ENCODE measurements at regions not wholly inside any gene's neighbourhood (a gene's known extent, or its start where the extent isn't known, plus 50 kb on each side); places are given as distances from the start of the nearest gene placed in this dataset.

- TF ChIP-seq, protein P1, sequence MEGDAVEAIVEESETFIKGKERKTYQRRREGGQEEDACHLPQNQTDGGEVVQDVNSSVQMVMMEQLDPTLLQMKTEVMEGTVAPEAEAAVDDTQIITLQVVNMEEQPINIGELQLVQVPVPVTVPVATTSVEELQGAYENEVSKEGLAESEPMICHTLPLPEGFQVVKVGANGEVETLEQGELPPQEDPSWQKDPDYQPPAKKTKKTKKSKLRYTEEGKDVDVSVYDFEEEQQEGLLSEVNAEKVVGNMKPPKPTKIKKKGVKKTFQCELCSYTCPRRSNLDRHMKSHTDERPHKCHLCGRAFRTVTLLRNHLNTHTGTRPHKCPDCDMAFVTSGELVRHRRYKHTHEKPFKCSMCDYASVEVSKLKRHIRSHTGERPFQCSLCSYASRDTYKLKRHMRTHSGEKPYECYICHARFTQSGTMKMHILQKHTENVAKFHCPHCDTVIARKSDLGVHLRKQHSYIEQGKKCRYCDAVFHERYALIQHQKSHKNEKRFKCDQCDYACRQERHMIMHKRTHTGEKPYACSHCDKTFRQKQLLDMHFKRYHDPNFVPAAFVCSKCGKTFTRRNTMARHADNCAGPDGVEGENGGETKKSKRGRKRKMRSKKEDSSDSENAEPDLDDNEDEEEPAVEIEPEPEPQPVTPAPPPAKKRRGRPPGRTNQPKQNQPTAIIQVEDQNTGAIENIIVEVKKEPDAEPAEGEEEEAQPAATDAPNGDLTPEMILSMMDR (IDR thresholded peaks at IDR 0.05; ENCODE audit: insufficient read depth, low read length): no peak
- TF ChIP-seq REST (IDR thresholded peaks at IDR 0.05; ENCODE audit: insufficient replicate concordance, low read depth) (no peak), POLR2AphosphoS5 (IDR thresholded peaks at IDR 0.05; ENCODE audit: low read depth) (no peak), GABPA (IDR thresholded peaks at IDR 0.05; ENCODE audit: low read depth) (no peak), SPI1 (IDR thresholded peaks at IDR 0.05; ENCODE audit: borderline replicate concordance, low read depth) (no peak)
Observed at GRCh38 chr9:26722755-26723154, 169.8 kb downstream of the CAAP1 start.
